ENCODE measurements at regions not wholly inside any gene's neighbourhood (a gene's known extent, or its start where the extent isn't known, plus 50 kb on each side); places are given as distances from the start of the nearest gene placed in this dataset.

- no peak for TF ChIP-seq CTCF (IDR thresholded peaks at IDR 0.05; ENCODE audit: poor library complexity)
- no peak for TF ChIP-seq EZH2phosphoT487 (IDR thresholded peaks at IDR 0.05; ENCODE audit: low read depth, severe bottlenecking, unreplicated experiment)
- no peak for TF ChIP-seq EZH2 (IDR thresholded peaks at IDR 0.05; ENCODE audit: borderline replicate concordance)
Measured at GRCh38 chr4:59881632-59882031, 1318.5 kb upstream of the ADGRL3 start.

All from hepatocyte (in vitro differentiated cells).